Esophagus muscularis mucosa (tissue), 4 donors: ENCODE measurements at regions not wholly inside any gene's neighbourhood (a gene's known extent, or its start where the extent isn't known, plus 50 kb on each side); places are given as distances from the start of the nearest gene placed in this dataset.
"Not testable (repeated sequence)": the region's sequence is repeated elsewhere in the genome, so short reads cannot be mapped to it uniquely, and the experiment has no call there.

Experiments
- DNase-seq: peaks from one replicate; pipeline ENCODE4 v3.0.0-alpha.2; 2017; ENCODE audit errors: extremely low spot score
- H3K27ac ChIP-seq, 4 donors: fragments of 200-600 bp; sonication (generic); replicated peaks in 1 of 4; 1 replicate in 3 of 4; 2 replicates in 1 of 4; pipeline ENCODE4 v1.5.1; 2016 to 2019; ENCODE audit warnings: mild to moderate bottlenecking in 1 of 4
- H3K27me3 ChIP-seq, 4 donors: fragments of 200-600 bp; sonication (generic); one replicate each; pipeline versions ENCODE4 v1.5.1 to v1.6.0; 2016 to 2019
- H3K36me3 ChIP-seq, 4 donors: fragments of 200-600 bp; sonication (generic); one replicate each; pipeline ENCODE4 v1.5.1; 2016 to 2019
- H3K4me1 ChIP-seq, 4 donors: fragments of 200-600 bp; sonication (generic); one replicate each; pipeline ENCODE4 v1.5.1; 2016 to 2019
- H3K4me3 ChIP-seq, 4 donors: fragments of 200-600 bp; sonication (generic); 1 replicate in 2 of 4; 2 replicates in 2 of 4; pipeline ENCODE4 v1.5.1; 2016 to 2019; ENCODE audit warnings: mild to moderate bottlenecking in 4 of 4, moderate library complexity in 1 of 4
- H3K9me3 ChIP-seq, 4 donors: fragments of 200-600 bp; sonication (generic); 1 replicate in 3 of 4; 2 replicates in 1 of 4; pipeline ENCODE4 v1.5.1; 2016 to 2019
- CTCF ChIP-seq, 3 experiments: fragments of 200-600 bp in 2 of 3; fragments of 450-650 bp in 1 of 3; sonication (generic) in 2 of 3; IDR thresholded peaks; one replicate each; pipeline ENCODE4 v1.5.1; 2017 to 2019; ENCODE audit warnings: antibody characterized with exemption in 3 of 3, mild to moderate bottlenecking in 2 of 3, moderate library complexity in 1 of 3
- EP300 ChIP-seq: sonication (generic); formaldehyde crosslinking; IDR thresholded peaks from one replicate; pipeline ENCODE4 v1.6.1; 2017; ENCODE audit warnings: antibody characterized with exemption
- POLR2A ChIP-seq: fragments of 450-650 bp; IDR thresholded peaks from one replicate; pipeline ENCODE4 v1.6.1; 2017; ENCODE audit warnings: antibody characterized with exemption, moderate library complexity, mild to moderate bottlenecking, low read depth
- POLR2AphosphoS5 ChIP-seq, 2 donors: sonication (generic); formaldehyde crosslinking; IDR thresholded peaks; one replicate each; pipeline ENCODE4 v1.6.1; 2017; ENCODE audit warnings: antibody characterized with exemption in 2 of 2
- WGBS: methylation state at CpG from one replicate; pipeline ENCODE4 v1.1.5; 2018; 5-methylcytosine and 5-hydroxymethylcytosine counted together
- intact Hi-C: fragments of 100-400 bp; cut with DNase I; formaldehyde crosslinking; loops from one replicate; pipeline ENCODE4 v1.15.1; 2023

GRCh38 chr17:53462393-53462811, 360.3 kb upstream of the KIF2B start:
- DNase-seq: no peak
- 39% methylated on average over 1 of the region's 1 CpG for WGBS
- no peak for TF ChIP-seq EP300
- no peak for TF ChIP-seq CTCF (IDR thresholded peaks at IDR 0.05)
- no peak for TF ChIP-seq POLR2A
- no peak for TF ChIP-seq POLR2AphosphoS5 (IDR thresholded peaks at IDR 0.05)
- Histone ChIP-seq H3K36me3 (no peaks in the 10 kb centered on the region), H3K9me3 (peaks cover 0 to 8% (median 4%) of the 10 kb centered on the region in 4 donors), H3K4me3 (no peak overlapping the region), H3K27ac (no peak overlapping the region), H3K4me1 (no peaks in the 10 kb centered on the region), H3K27me3 (no peaks in the 10 kb centered on the region)
- intact Hi-C loops: no loop called here

GRCh38 chr17:53455943-53456342, 366.8 kb upstream of the KIF2B start:
- H3K4me1 ChIP-seq, DNase-seq, H3K36me3 ChIP-seq, H3K27ac ChIP-seq, H3K4me3 ChIP-seq, intact Hi-C loops, H3K9me3 ChIP-seq, H3K27me3 ChIP-seq: not testable (repeated sequence)
- WGBS: 69% methylated on average over 3 of the region's 3 CpGs

- Histone ChIP-seq H3K36me3 (no peaks in the 10 kb centered on the region), H3K27me3 (no peaks in the 10 kb centered on the region), H3K9me3 (peaks cover 0 to 6% (median 1%) of the 10 kb centered on the region in 4 donors), H3K4me3 (no peak overlapping the region), H3K4me1 (no peaks in the 10 kb centered on the region), H3K27ac (no peak overlapping the region)
- intact Hi-C loops: no loop called here
- TF ChIP-seq EP300: no peak
- no peak for TF ChIP-seq POLR2A
- no peak for TF ChIP-seq CTCF (IDR thresholded peaks at IDR 0.05)
- no peak for TF ChIP-seq POLR2AphosphoS5 (IDR thresholded peaks at IDR 0.05)
- no peak for DNase-seq
- WGBS: 41% methylated on average over 2 of the region's 2 CpGs
Observed at GRCh38 chr17:53454337-53454736, 368.4 kb upstream of the KIF2B start.

- Histone ChIP-seq H3K27ac (no peak overlapping the region), H3K36me3 (no peaks in the 10 kb centered on the region), H3K4me1 (no peaks in the 10 kb centered on the region), H3K4me3 (no peak overlapping the region), H3K9me3 (no peaks in the 10 kb centered on the region), H3K27me3 (no peaks in the 10 kb centered on the region)
- TF ChIP-seq CTCF (IDR thresholded peaks at IDR 0.05) (no peak), POLR2AphosphoS5 (IDR thresholded peaks at IDR 0.05) (no peak), POLR2A (no peak), EP300 (no peak)
- DNase-seq: no peak
- intact Hi-C loops: no loop called here
- WGBS: 46% methylated on average over 4 of the region's 4 CpGs
Observed at GRCh38 chr17:53449324-53449723, 373.4 kb upstream of the KIF2B start.

- H3K27ac ChIP-seq: no peak overlapping the region
- no peak for DNase-seq
- no peaks in the 10 kb centered on the region for H3K9me3 ChIP-seq
- no peak overlapping the region for H3K4me3 ChIP-seq
- intact Hi-C loops: no loop called here
- no peaks in the 10 kb centered on the region for H3K4me1 ChIP-seq
- 67% methylated on average over 1 of the region's 1 CpG for WGBS
- TF ChIP-seq EP300: no peak
- no peak for TF ChIP-seq CTCF (IDR thresholded peaks at IDR 0.05)
- no peak for TF ChIP-seq POLR2AphosphoS5 (IDR thresholded peaks at IDR 0.05)
- no peak for TF ChIP-seq POLR2A
- no peaks in the 10 kb centered on the region for H3K36me3 ChIP-seq
- H3K27me3 ChIP-seq: no peaks in the 10 kb centered on the region
Observed at GRCh38 chr17:53428913-53429312, 393.8 kb upstream of the KIF2B start.
